ENCODE measurements at regions not wholly inside any gene's neighbourhood (a gene's known extent, or its start where the extent isn't known, plus 50 kb on each side); places are given as distances from the start of the nearest gene placed in this dataset.
"Not testable (repeated sequence)": the region's sequence is repeated elsewhere in the genome, so short reads cannot be mapped to it uniquely, and the experiment has no call there.

DNA sequence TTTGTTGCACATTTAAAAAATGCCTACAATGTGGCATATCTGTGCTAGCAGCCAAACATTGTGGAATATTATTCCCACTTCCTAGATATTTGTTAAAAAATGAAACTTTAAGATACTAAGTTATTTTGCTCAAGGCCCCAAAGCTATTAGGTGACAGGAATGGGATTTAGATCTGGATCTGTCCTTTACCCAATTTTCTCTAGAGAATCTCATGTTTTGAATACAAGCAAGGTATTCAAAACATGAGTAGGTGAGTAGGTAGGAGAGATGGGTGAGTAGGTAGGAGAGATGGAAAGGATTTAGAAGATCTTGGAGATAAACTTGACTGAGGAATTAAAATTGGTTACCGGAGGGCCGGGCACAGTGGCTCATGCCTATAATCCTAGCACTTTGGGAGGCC is 61.2 kb upstream of the AKIRIN2 start:
- DNase-seq (ENCODE audit: low spot score) = no peak

DNA sequence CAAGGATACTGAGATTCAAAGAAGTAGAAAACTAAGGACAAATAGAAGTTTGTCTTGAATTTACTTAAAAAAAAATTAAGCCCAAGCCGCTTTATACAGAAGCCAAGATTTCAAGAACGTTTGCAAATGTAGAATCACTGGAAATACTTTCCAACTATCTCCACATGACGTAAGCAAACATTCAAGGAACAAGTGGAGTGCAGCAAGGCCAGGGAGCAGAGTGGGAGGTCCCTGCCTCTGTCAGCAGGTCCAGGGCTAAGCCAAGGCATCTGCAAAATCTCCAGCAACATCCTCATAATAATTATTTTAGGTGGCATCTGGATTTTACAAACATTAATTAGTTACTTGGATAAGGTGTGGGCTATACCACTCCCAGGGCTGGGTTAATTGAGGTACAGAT is 60.1 kb upstream of the AKIRIN2 start:
- DNase-seq (ENCODE audit: low spot score) = no peak

DNA sequence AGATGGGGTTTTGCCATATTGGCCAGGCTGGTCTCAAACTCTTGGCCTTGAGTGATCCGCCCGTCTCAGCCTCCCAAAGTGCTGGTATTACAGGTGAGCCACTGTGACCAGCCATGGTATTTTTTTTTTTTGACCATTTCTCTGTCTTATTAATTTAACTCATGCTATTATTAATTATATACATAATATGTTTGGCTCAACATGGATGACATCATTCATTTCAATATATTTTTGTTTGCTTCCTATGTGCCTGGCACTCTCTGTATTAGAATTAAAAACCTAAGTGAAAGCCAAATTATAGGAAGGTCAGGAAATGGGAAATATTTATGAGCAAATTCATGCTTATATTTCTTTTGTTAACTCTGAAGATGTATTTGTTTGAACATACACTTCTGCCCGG is 55.8 kb upstream of the AKIRIN2 start:
- no peak for DNase-seq (ENCODE audit: low spot score)

DNA sequence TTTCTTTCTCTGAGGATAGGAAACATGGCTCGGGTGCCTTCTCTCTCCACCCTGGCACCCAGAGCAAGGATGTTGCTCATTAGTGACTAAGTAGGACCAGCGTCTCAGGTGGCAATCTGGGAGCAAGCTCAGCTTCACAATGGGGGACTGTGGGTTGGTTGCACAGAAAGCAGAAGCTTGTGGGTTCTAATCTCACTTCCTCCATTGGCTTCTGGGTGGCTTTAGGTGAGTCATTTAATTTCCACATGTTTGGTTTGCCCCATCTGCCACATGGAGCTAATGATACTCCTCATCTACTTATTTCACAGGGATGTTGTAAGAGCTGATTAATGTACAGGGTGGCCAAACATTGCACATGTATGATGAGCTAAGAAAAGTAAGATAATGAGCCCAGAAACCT is 54.8 kb upstream of the AKIRIN2 start:
- peak; percentile 34 for DNase-seq (ENCODE audit: low spot score)

DNA sequence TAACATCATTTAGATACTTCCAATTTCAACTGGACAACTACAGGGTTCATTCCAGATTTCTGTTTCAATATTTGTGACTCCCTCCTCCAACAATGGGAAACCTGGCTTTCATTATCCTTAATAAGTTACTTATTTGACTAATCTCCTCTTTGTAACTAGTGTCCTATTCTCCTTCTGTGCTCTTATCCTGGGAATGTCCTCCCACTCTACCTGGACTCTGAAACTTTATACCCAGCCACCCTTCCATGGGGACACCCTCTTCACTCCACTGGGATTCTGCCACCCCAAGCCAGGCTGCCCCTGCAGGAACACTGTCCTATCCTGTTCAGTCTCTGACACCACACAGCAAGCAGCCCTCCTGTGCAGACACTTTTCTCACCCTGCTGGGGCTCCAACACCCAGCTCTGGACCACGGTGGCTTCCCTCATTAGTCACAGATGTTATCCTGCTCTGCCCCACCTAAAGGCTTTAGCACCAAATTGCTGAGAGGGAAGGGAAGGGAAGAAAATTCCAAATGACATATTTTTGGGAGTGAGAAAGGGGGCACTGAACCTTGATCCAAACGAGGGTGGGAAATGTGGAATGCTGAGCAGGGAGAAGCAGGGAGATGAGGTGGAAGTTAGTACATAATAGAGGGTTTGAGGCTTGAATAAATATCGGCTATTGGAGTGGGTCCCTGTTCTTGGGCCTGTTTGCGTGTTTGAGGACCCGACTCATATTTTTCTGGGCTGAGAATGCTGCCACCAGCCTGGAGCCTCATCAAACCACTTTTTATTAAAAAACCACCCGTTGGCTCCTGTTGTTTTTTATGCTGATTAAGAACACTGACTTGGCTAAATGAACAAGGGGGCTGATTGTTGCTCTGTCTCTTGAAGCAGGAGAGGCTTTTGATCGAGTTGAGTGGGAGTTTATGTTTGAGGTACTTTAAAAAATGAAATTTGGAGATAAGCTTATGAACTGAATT is 54.0 kb upstream of the AKIRIN2 start:
- no peak for DNase-seq (ENCODE audit: low spot score)

DNA sequence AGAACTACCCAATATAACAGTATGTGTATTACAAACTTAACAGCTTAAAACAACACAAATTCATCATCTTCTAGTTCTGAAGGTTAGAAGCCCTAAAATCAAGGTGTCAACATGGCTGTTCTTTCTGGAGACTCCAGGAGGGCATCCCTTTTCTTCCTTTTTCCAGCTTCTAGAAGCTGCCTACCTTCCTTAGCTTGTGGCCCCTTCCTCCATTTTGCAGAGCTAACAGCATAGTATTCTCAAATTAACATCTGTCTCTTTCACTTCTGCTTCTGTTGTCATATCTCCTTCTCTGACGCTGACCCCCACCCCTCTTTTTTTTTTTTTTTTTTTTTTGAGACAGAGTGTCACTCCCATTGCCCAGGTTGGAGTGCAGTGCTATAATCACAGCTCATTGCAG is 52.8 kb upstream of the AKIRIN2 start:
- no peak for DNase-seq (ENCODE audit: low spot score)

DNA sequence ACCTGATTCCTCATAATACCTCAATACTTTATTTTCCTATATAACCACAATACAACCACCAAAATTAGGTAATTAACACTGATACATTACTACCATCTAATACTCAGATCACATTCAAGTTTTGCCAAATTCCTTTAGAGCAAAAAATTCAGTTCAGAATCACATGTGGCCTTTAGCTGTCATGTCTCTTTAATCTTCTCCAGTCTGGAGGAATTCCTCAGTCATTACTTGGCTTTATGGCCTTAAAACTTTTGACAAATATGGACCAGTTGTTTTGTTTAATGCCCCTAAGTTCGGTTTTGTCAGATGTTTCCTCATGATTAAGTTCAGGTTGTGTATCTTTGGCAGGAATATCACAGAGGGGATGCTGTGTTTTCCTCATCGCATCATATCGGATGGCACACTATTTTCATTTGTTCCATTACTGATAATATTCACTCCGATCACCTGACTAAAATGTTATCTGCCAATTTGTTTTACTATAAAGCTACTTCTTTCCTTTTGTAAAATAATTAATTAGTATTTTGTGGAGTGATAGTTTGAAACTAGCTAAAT is 51.2 kb upstream of the AKIRIN2 start:
- no peak for DNase-seq (ENCODE audit: low spot score)

DNA sequence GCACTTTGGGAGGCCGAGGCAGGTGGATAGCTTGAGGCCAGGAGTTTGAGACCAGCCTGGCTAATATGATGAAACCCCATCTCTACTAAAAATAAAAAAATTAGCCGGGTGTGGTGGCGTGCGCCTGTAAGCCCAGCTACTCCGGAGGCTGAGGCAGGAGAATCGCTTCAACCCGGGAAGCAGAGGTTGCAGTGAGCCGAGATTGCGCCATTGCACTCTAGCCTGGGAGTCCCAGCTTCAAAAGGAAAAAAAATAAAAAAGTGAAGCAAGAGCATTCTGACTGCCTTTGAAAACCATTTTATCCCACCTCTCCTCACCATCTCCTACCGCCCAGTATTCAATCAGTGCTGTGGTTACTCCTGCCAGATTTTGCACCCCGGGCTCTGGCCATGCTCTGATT is 50.5 kb upstream of the AKIRIN2 start:
- not testable (repeated sequence) for DNase-seq (ENCODE audit: low spot score)

Data from CD4-positive, alpha-beta T cell treated with Interleukin-15 for 4 hours (primary cell).